ENCODE measurements at regions not wholly inside any gene's neighbourhood (a gene's known extent, or its start where the extent isn't known, plus 50 kb on each side); places are given as distances from the start of the nearest gene placed in this dataset.

DNA sequence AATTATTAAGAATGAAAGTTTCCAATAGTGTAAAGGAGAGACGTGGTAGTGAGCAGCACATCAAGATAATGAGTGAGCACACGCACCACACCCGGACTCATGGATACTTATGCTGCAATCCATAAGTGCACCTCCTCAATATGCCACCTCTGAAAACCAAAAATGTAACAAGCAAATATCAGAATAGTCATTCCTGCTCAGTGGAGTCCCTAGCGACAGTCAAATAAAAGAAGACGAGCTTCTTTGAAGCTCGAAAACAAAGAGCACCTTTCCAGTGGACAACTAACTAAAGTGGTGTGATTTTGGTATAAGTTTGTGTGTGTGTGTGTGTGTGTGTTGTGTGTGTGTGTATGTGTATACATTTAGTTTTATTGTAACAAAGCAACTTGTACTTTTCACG lies 241.3 kb downstream of the DEPDC1B start:
- TF ChIP-seq, protein P1, sequence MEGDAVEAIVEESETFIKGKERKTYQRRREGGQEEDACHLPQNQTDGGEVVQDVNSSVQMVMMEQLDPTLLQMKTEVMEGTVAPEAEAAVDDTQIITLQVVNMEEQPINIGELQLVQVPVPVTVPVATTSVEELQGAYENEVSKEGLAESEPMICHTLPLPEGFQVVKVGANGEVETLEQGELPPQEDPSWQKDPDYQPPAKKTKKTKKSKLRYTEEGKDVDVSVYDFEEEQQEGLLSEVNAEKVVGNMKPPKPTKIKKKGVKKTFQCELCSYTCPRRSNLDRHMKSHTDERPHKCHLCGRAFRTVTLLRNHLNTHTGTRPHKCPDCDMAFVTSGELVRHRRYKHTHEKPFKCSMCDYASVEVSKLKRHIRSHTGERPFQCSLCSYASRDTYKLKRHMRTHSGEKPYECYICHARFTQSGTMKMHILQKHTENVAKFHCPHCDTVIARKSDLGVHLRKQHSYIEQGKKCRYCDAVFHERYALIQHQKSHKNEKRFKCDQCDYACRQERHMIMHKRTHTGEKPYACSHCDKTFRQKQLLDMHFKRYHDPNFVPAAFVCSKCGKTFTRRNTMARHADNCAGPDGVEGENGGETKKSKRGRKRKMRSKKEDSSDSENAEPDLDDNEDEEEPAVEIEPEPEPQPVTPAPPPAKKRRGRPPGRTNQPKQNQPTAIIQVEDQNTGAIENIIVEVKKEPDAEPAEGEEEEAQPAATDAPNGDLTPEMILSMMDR (IDR thresholded peaks at IDR 0.05): no peak
- TF ChIP-seq EP300 (IDR thresholded peaks at IDR 0.05): no peak
